Neural cell (in vitro differentiated cells): ENCODE measurements at regions not wholly inside any gene's neighbourhood (a gene's known extent, or its start where the extent isn't known, plus 50 kb on each side); places are given as distances from the start of the nearest gene placed in this dataset.

Source experiments
- H2AFZ ChIP-seq: fragments of 200-600, 300-800 bp; sonication (generic), shearing (Covaris generic); 2 replicates; pipeline ENCODE4 v1.6.0; 2014; ENCODE audit warnings: low read depth, mild to moderate bottlenecking, antibody characterized with exemption, low read length, moderate library complexity
- H3F3A ChIP-seq: fragments of 200-600 bp; shearing (Covaris generic); 2 replicates; pipeline ENCODE4 v1.6.1; 2016; ENCODE audit warnings: mild to moderate bottlenecking, moderate library complexity, mixed read lengths, antibody characterized with exemption, low read length; ENCODE audit not compliant: insufficient read depth, poor library complexity, severe bottlenecking
- H3K27ac ChIP-seq: fragments of 200-600, 300-800 bp; sonication (generic), shearing (Covaris generic); 2 replicates; pipeline ENCODE4 v1.5.1; 2014; ENCODE audit warnings: mild to moderate bottlenecking, low read length, moderate library complexity
- H3K27me3 ChIP-seq: fragments of 300-800, 200-600 bp; sonication (generic), shearing (Covaris generic); 2 replicates; pipeline ENCODE4 v1.6.0; 2014; ENCODE audit warnings: mild to moderate bottlenecking, low read depth, low read length, moderate library complexity; ENCODE audit not compliant: insufficient read depth
- H3K36me3 ChIP-seq: fragments of 300-800, 200-600 bp; sonication (generic), shearing (Covaris generic); 2 replicates; pipeline ENCODE4 v1.5.1; 2014; ENCODE audit warnings: mild to moderate bottlenecking, antibody characterized with exemption, low read length, moderate library complexity; ENCODE audit not compliant: insufficient read depth
- H3K4me2 ChIP-seq: fragments of 300-800, 200-600 bp; sonication (generic), shearing (Covaris generic); 2 replicates; pipeline ENCODE4 v1.6.0; 2014; ENCODE audit warnings: mild to moderate bottlenecking, low read length
- H3K4me3 ChIP-seq: fragments of 300-800, 200-600 bp; sonication (generic), shearing (Covaris generic); 2 replicates; pipeline ENCODE4 v1.5.1; 2014; ENCODE audit warnings: mild to moderate bottlenecking, low read length, moderate library complexity
- H3K79me2 ChIP-seq: fragments of 200-600 bp; shearing (Covaris generic); replicated peaks from 2 replicates; pipeline ENCODE4 v1.6.0; 2014; ENCODE audit warnings: mild to moderate bottlenecking, low read length, moderate library complexity; ENCODE audit not compliant: insufficient read depth
- H3K9ac ChIP-seq: fragments of 300-800, 200-600 bp; sonication (generic), shearing (Covaris generic); 2 replicates; pipeline ENCODE4 v1.6.1; 2016; ENCODE audit warnings: mild to moderate bottlenecking, low read length, mixed read lengths
- H3K9me2 ChIP-seq: fragments of 200-600 bp; shearing (Covaris generic); 2 replicates; pipeline ENCODE4 v1.6.1; 2016; ENCODE audit warnings: mild to moderate bottlenecking, low read length, mixed read lengths; ENCODE audit not compliant: insufficient read depth
- H3K9me3 ChIP-seq: fragments of 200-600, 300-800 bp; sonication (generic), shearing (Covaris generic); 2 replicates; pipeline ENCODE4 v1.6.1; 2016; ENCODE audit warnings: mild to moderate bottlenecking, mixed run types, low read length, moderate library complexity, mixed read lengths
- H4K20me1 ChIP-seq: fragments of 200-600 bp; shearing (Covaris generic); 2 replicates; pipeline ENCODE4 v1.6.1; 2016; ENCODE audit warnings: mild to moderate bottlenecking, mixed run types; ENCODE audit not compliant: insufficient read depth
- CTCF ChIP-seq: fragments of 450-650 bp; IDR thresholded peaks from 2 replicates; pipeline ENCODE4 v1.5.1; 2014; ENCODE audit warnings: antibody characterized with exemption, mild to moderate bottlenecking, moderate library complexity; ENCODE audit not compliant: poor library complexity, severe bottlenecking
- EP300 ChIP-seq: fragments of 450-650 bp; conservative IDR thresholded peaks from 2 replicates; pipeline ENCODE4 v1.6.1; 2014; ENCODE audit warnings: antibody characterized with exemption, mild to moderate bottlenecking, moderate library complexity; ENCODE audit not compliant: poor library complexity, severe bottlenecking
- EZH2 ChIP-seq: fragments of 200-600, 300-800 bp; shearing (Covaris generic), sonication (generic); IDR thresholded peaks from 2 replicates; pipeline ENCODE4 v1.6.1; 2014; ENCODE audit warnings: antibody characterized with exemption, low read length, borderline replicate concordance, mild to moderate bottlenecking; ENCODE audit not compliant: insufficient read depth, poor library complexity, severe bottlenecking
- MXI1 ChIP-seq: fragments of 450-650 bp; conservative IDR thresholded peaks from 2 replicates; pipeline ENCODE4 v1.6.1; 2014; ENCODE audit warnings: antibody characterized with exemption, mild to moderate bottlenecking; ENCODE audit not compliant: poor library complexity, severe bottlenecking
- POLR2AphosphoS5 ChIP-seq: IDR thresholded peaks from 2 replicates; pipeline ENCODE4 v1.6.1; 2012
- RAD21 ChIP-seq: fragments of 450-650 bp; conservative IDR thresholded peaks from 2 replicates; pipeline ENCODE4 v1.6.1; 2014; ENCODE audit warnings: antibody characterized with exemption, mild to moderate bottlenecking, moderate library complexity
- SMC3 ChIP-seq: fragments of 450-650 bp; conservative IDR thresholded peaks from 2 replicates; pipeline ENCODE4 v1.6.1; 2014; ENCODE audit warnings: antibody characterized with exemption, mild to moderate bottlenecking, moderate library complexity; ENCODE audit not compliant: poor library complexity
- TAF1 ChIP-seq: IDR thresholded peaks from 2 replicates; pipeline ENCODE4 v1.6.1; 2012; ENCODE audit warnings: low read depth
- TF ChIP-seq, protein P1 (sequence below): IDR thresholded peaks from 2 replicates; pipeline ENCODE4 v1.6.1; 2012; ENCODE audit warnings: borderline replicate concordance

- TF ChIP-seq EP300 = no peak
- no peak for TF ChIP-seq MXI1
- TF ChIP-seq, protein P1, sequence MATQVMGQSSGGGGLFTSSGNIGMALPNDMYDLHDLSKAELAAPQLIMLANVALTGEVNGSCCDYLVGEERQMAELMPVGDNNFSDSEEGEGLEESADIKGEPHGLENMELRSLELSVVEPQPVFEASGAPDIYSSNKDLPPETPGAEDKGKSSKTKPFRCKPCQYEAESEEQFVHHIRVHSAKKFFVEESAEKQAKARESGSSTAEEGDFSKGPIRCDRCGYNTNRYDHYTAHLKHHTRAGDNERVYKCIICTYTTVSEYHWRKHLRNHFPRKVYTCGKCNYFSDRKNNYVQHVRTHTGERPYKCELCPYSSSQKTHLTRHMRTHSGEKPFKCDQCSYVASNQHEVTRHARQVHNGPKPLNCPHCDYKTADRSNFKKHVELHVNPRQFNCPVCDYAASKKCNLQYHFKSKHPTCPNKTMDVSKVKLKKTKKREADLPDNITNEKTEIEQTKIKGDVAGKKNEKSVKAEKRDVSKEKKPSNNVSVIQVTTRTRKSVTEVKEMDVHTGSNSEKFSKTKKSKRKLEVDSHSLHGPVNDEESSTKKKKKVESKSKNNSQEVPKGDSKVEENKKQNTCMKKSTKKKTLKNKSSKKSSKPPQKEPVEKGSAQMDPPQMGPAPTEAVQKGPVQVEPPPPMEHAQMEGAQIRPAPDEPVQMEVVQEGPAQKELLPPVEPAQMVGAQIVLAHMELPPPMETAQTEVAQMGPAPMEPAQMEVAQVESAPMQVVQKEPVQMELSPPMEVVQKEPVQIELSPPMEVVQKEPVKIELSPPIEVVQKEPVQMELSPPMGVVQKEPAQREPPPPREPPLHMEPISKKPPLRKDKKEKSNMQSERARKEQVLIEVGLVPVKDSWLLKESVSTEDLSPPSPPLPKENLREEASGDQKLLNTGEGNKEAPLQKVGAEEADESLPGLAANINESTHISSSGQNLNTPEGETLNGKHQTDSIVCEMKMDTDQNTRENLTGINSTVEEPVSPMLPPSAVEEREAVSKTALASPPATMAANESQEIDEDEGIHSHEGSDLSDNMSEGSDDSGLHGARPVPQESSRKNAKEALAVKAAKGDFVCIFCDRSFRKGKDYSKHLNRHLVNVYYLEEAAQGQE = no peak
- TF ChIP-seq CTCF = no peak
- no peak for TF ChIP-seq EZH2
- no peak for TF ChIP-seq SMC3
- no peak for TF ChIP-seq RAD21
- no peak for TF ChIP-seq TAF1
- TF ChIP-seq POLR2AphosphoS5 = no peak
- H3K9ac ChIP-seq = no peak overlapping the region
- no peak overlapping the region for H3K4me3 ChIP-seq
- no peaks in the 10 kb centered on the region for H3K79me2 ChIP-seq
- H3K4me2 ChIP-seq = no peak overlapping the region
- H3K9me2 ChIP-seq = no peaks in the 10 kb centered on the region
- H3F3A ChIP-seq = no peaks in the 10 kb centered on the region
- no peak overlapping the region for H3K27ac ChIP-seq
- no peak overlapping the region for H2AFZ ChIP-seq
- H3K9me3 ChIP-seq = no peaks in the 10 kb centered on the region
- no peaks in the 10 kb centered on the region for H3K36me3 ChIP-seq
- H3K27me3 ChIP-seq = no peaks in the 10 kb centered on the region
- H4K20me1 ChIP-seq = no peaks in the 10 kb centered on the region
Observed at GRCh38 chr20:24816907-24817306, 132.2 kb upstream of the CST7 start.

GRCh38 chr20:24817351-24817750 is 131.7 kb upstream of the CST7 start:
- Histone ChIP-seq H3K9ac (no peak overlapping the region), H3K9me2 (no peaks in the 10 kb centered on the region), H3K27me3 (no peaks in the 10 kb centered on the region), H3K4me2 (no peak overlapping the region), H3K4me3 (no peak overlapping the region), H3F3A (no peaks in the 10 kb centered on the region), H3K27ac (no peak overlapping the region), H3K36me3 (no peaks in the 10 kb centered on the region), H2AFZ (no peak overlapping the region), H3K9me3 (no peaks in the 10 kb centered on the region), H4K20me1 (no peaks in the 10 kb centered on the region), H3K79me2 (no peaks in the 10 kb centered on the region)
- TF ChIP-seq POLR2AphosphoS5 (no peak), EZH2 (no peak), RAD21 (no peak), CTCF (no peak), EP300 (no peak), TAF1 (no peak), SMC3 (no peak), MXI1 (no peak)
- TF ChIP-seq, protein P1 = no peak
